GM21576 (cell line): ENCODE measurements at regions not wholly inside any gene's neighbourhood (a gene's known extent, or its start where the extent isn't known, plus 50 kb on each side); places are given as distances from the start of the nearest gene placed in this dataset.

Experiments used
- ATAC-seq: cut with Tn5 transposase; IDR thresholded peaks from one replicate; pipeline ENCODE4 v1.9.1; 2021; ENCODE audit warnings: mild to moderate bottlenecking, moderate library complexity; ENCODE audit not compliant: unreplicated experiment

- ATAC-seq, result no peak
Observed at GRCh38 chr18:6648581-6648980, 80.9 kb upstream of the ARHGAP28 start.

GRCh38 chr18:6649421-6650126, 79.9 kb upstream of the ARHGAP28 start:
- no peak for ATAC-seq

DNA sequence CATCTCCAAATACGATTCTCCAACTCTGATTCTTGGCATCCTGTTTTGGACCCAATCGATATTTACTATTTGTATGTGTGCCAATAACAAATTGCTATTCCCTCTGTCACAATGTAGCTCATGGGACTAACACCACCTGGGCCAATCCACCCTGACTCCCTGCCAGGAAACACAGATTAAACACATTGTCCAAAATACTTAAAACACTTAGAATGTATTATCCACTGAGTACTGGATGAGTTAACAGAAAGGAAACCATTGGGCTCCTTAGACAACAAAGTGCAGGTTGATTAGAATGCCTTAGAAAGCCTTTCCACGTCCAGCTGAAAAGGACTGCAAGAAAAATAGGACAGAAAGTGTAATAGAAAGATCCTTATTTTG, 79.4 kb upstream of the ARHGAP28 start:
- ATAC-seq, result no peak

GRCh38 chr18:6650747-6651146, 78.8 kb upstream of the ARHGAP28 start:
- no peak for ATAC-seq

- ATAC-seq, result no peak
Observed at GRCh38 chr18:6652098-6652497, 77.4 kb upstream of the ARHGAP28 start.

DNA sequence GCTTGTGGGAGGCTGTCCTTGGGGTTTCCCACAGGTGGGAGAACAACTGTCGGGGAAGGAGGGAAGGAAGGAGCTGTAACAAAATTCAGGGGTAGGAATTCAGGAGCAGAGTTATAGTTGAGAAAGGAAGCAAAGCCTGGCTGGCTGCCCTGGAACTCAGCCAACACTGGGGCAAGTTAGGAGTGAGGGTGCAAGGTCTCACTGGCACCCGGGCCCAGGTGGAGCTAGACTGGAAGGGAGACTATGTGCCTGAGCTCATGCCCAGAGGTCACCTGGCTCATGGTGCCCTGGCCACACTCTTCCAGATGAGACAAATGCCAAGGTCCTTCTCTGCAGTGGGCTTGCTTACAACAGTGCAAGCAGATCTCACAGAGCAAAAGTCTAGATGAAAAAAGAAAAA, 75.6 kb upstream of the ARHGAP28 start:
- no peak for ATAC-seq

DNA sequence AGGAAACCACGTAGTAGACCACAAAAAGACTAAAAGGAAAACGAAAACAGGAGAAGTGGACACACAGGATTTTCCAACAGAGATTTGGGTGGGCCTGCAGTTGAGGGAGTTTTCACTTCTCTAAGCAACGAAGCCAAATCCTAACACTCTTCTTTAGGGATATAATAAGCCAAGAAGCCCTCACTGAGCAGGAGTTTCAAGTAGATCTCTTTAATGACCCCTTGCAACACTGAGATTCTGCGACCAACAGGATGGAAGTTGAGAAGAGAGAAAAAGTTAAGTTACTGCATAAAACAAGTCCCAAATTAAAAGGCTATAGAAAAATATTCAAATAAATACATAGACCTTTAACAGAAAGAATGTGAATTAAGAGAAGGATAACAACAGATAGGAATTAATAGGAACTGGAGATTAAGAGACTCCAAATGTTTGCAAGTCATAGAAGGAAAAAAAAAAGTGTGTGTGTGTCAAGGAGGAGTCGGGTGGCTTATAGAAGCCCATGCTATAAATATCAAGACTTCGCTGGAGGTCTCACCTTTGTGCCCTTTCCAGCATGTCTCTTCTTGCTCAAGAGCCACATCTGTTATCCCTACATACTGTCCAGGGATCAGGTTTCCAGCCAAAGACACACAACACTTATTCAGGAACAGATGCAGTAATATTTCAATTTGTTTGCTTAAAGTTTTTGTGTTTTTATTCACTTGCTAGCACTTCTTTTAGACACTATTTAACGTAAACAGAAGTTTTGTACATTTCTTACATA, 69.4 kb upstream of the ARHGAP28 start:
- no peak for ATAC-seq

- ATAC-seq, result no peak
Observed at GRCh38 chr18:6661692-6662415, 67.7 kb upstream of the ARHGAP28 start.

GRCh38 chr18:6666012-6666685, 63.4 kb upstream of the ARHGAP28 start:
- no peak for ATAC-seq

- ATAC-seq, result no peak
Observed at GRCh38 chr18:6668836-6669235, 60.7 kb upstream of the ARHGAP28 start.

GRCh38 chr18:6672821-6673308, 56.7 kb upstream of the ARHGAP28 start:
- no peak for ATAC-seq

GRCh38 chr18:6677086-6677485, 52.4 kb upstream of the ARHGAP28 start:
- ATAC-seq, result no peak

GRCh38 chr18:6679201-6679600, 50.3 kb upstream of the ARHGAP28 start:
- no peak for ATAC-seq
